Kidney (tissue), 13 donors: ENCODE measurements at regions not wholly inside any gene's neighbourhood (a gene's known extent, or its start where the extent isn't known, plus 50 kb on each side); places are given as distances from the start of the nearest gene placed in this dataset.

Experiments
- DNase-seq, 5 donors: peaks; one replicate each; pipeline ENCODE4 v3.0.0-alpha.2; 2013 to 2020
- FAIRE-seq: peaks from 2 replicates; lab custom pipeline; 2012; peaks lifted over from hg19 to GRCh38; lab: Jason Lieb, UNC
- H3K27ac ChIP-seq, 2 donors: one replicate each; pipeline ENCODE4 v1.7.0; 2013; ENCODE audit warnings: low read depth in 2 of 2, low read length in 2 of 2, inconsistent platforms in 1 of 2
- H3K27me3 ChIP-seq: one replicate; pipeline ENCODE4 v1.7.1; 2013; ENCODE audit warnings: low read length, inconsistent platforms; ENCODE audit not compliant: control insufficient read depth, insufficient read depth
- H3K36me3 ChIP-seq, 3 donors: one replicate each; pipeline versions ENCODE4 v1.7.0 to v1.7.1; 2013; ENCODE audit warnings: low read length in 3 of 3, control low read depth in 1 of 3, inconsistent platforms in 1 of 3; ENCODE audit not compliant: insufficient read depth in 3 of 3, control insufficient read depth in 2 of 3
- H3K4me1 ChIP-seq, 3 donors: one replicate each; pipeline versions ENCODE4 v1.7.0 to v1.7.1; 2013; ENCODE audit warnings: low read length in 3 of 3, inconsistent platforms in 1 of 3, low read depth in 1 of 3; ENCODE audit not compliant: control insufficient read depth in 2 of 3, insufficient read depth in 2 of 3
- H3K4me3 ChIP-seq, 3 donors: one replicate each; pipeline versions ENCODE4 v1.7.0 to v1.8.1; 2013; ENCODE audit warnings: low read length in 3 of 3, control low read depth in 1 of 3, inconsistent platforms in 1 of 3
- H3K9ac ChIP-seq, 3 donors: one replicate each; pipeline versions ENCODE4 v1.7.0 to v1.7.1; 2013; ENCODE audit warnings: low read length in 3 of 3, control low read depth in 1 of 3, inconsistent platforms in 1 of 3
- H3K9me3 ChIP-seq, 3 donors: one replicate each; pipeline versions ENCODE4 v1.7.0 to v1.7.1; 2013; ENCODE audit warnings: low read length in 3 of 3, control low read depth in 1 of 3, inconsistent platforms in 1 of 3; ENCODE audit not compliant: control insufficient read depth in 2 of 3, insufficient read depth in 1 of 3
- intact Hi-C: fragments of 100-400 bp; cut with DNase I; formaldehyde crosslinking; loops from one replicate; pipeline ENCODE4 v1.11.1; 2022
- TF ChIP-seq, protein P1 (sequence below): IDR thresholded peaks from 3 replicates; pipeline ENCODE4 v1.5.1; 2012; ENCODE audit warnings: mild to moderate bottlenecking, moderate library complexity, borderline replicate concordance; ENCODE audit not compliant: insufficient read depth; ENCODE audit errors: extremely low read depth
- donor health status: control.
- donor health status: control.
- donor health status: control.
- donor health status: control.
- donor health status: control.
- donor health status: DM: yes; HTN: yes; CAD: no.
- donor health status: Normal renal cell carcinoma (clear cell type).

DNA sequence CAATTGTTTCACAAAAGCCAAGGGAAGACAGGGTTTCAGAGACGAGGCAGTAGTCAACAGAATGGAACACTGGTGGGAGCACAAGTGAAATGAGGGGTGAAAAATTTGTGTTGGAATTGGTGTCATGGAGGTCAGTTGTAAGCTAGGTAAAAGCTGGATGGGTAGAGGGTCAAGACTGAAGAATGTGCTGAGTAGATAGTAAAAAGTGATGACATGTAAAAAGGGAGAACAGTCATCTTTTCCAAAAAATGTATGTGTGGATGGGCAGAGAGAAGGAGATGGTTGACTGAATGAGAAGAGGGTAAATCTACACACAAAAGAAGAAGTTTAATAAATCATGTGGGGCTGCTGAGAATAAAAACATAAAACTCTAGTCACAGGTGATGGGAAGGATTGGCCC, 92.7 kb upstream of the COL3A1 start:
- Histone ChIP-seq H3K9ac (no peak overlapping the region), H3K4me1 (no peaks in the 10 kb centered on the region), H3K4me3 (no peak overlapping the region), H3K27ac (no peak overlapping the region), H3K9me3 (no peaks in the 10 kb centered on the region), H3K36me3 (no peaks in the 10 kb centered on the region), H3K27me3 (no peaks in the 10 kb centered on the region)
- DNase-seq, result no peak
- no peak for FAIRE-seq
- TF ChIP-seq, protein P1, sequence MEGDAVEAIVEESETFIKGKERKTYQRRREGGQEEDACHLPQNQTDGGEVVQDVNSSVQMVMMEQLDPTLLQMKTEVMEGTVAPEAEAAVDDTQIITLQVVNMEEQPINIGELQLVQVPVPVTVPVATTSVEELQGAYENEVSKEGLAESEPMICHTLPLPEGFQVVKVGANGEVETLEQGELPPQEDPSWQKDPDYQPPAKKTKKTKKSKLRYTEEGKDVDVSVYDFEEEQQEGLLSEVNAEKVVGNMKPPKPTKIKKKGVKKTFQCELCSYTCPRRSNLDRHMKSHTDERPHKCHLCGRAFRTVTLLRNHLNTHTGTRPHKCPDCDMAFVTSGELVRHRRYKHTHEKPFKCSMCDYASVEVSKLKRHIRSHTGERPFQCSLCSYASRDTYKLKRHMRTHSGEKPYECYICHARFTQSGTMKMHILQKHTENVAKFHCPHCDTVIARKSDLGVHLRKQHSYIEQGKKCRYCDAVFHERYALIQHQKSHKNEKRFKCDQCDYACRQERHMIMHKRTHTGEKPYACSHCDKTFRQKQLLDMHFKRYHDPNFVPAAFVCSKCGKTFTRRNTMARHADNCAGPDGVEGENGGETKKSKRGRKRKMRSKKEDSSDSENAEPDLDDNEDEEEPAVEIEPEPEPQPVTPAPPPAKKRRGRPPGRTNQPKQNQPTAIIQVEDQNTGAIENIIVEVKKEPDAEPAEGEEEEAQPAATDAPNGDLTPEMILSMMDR, result no peak
- intact Hi-C loops, result no loop called here

DNA sequence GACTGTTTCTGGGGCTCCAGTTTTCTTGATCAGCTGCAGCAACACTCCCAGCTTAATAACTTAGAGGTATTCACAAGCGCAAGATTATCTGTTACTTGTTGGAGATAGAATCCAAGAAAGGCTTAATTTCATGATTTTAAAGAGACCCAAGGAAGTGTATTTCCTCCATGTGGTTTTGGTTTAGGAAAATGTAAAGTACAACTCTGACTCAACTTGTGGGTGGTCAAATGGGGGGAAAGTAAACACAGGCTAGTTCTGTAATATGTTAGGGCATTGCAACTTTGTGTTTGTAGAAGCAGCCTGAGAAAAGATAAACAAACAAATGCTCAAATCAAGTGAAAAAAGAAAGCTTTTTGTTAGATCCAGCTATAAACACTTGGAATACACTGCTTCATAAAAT, 90.1 kb upstream of the COL3A1 start:
- Histone ChIP-seq H3K9me3 (peaks cover 0 to 1% (median 0%) of the 10 kb centered on the region in 3 donors), H3K4me1 (no peaks in the 10 kb centered on the region), H3K9ac (no peak overlapping the region), H3K27ac (no peak overlapping the region), H3K27me3 (no peaks in the 10 kb centered on the region), H3K36me3 (no peaks in the 10 kb centered on the region), H3K4me3 (no peak overlapping the region)
- no peak for FAIRE-seq
- TF ChIP-seq, protein P1, result no peak
- peak in 1 of 5 donors; percentile 56 for DNase-seq
- intact Hi-C loops, result no loop called here

DNA sequence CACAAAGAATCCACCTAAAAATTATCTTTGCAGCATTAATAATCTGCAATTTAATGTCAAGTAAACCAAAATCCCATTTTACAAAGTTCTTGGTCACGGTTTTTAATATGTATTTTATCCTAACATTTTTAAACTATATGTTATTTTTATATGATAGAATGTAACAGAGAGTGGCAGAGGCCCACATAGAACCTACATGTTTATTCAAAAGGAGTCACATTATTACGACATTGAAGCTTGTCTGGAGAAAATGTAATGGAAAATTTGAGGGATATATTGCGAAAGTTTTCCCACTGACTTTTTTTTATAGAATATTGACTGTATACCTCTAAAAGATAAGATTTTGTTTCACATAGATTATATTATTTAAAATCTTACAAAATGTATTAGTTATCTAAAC, 89.7 kb upstream of the COL3A1 start:
- H3K27me3 ChIP-seq, result no peaks in the 10 kb centered on the region
- no peaks in the 10 kb centered on the region for H3K4me1 ChIP-seq
- H3K4me3 ChIP-seq, result no peak overlapping the region
- H3K9ac ChIP-seq, result no peak overlapping the region
- H3K27ac ChIP-seq, result no peak overlapping the region
- DNase-seq (no peak), FAIRE-seq (no peak)
- no peaks in the 10 kb centered on the region for H3K36me3 ChIP-seq
- TF ChIP-seq, protein P1, result no peak
- intact Hi-C loops, result no loop called here
- peaks cover 0 to 3% (median 0%) of the 10 kb centered on the region in 3 donors for H3K9me3 ChIP-seq

DNA sequence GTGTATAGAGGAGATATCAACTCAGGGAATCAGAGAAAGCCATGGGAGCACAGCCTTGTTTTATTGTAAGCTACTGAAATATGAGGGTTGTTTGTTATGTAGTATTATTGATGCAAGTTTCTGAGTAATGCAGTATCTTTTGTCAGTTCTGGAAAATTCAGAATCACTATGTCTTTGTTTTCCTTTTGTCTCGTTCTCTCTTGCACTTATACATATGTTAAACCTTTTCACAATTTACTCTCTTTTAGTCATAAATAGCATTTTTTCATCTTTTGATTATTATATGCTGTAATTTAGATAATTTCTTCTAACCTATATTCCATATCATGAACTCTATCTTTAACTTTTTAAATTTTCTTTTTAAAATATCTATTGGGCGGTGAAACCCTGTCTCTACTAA, 85.0 kb upstream of the COL3A1 start:
- no peak for DNase-seq
- no peak for FAIRE-seq
- no peaks in the 10 kb centered on the region for H3K27me3 ChIP-seq
- intact Hi-C loops, result no loop called here
- H3K9me3 ChIP-seq, result peaks cover 0 to 3% (median 0%) of the 10 kb centered on the region in 3 donors
- H3K4me1 ChIP-seq, result no peaks in the 10 kb centered on the region
- no peaks in the 10 kb centered on the region for H3K36me3 ChIP-seq
- TF ChIP-seq, protein P1, result no peak
- no peak overlapping the region for H3K27ac ChIP-seq
- no peak overlapping the region for H3K9ac ChIP-seq
- H3K4me3 ChIP-seq, result no peak overlapping the region
